ENCODE measurements at regions not wholly inside any gene's neighbourhood (a gene's known extent, or its start where the extent isn't known, plus 50 kb on each side); places are given as distances from the start of the nearest gene placed in this dataset.

GRCh38 chr12:91511795-91512420, 329.3 kb upstream of the DCN start:
- DNase-seq (no peak), ATAC-seq (ENCODE audit: low read depth in 2 of 2) (no peak)
- Histone ChIP-seq H3K4me3 (ENCODE audit: low read depth, low read length) (no peak overlapping the region), H3K9me3 (ENCODE audit: control insufficient read depth in 2 of 2, low read length in 2 of 2) (no peaks in the 10 kb centered on the region), H3K27me3 (ENCODE audit: control insufficient read depth, insufficient read depth, low read length) (peaks cover 7% of the 10 kb centered on the region), H3K36me3 (ENCODE audit: control insufficient read depth, insufficient read depth, low read length) (no peaks in the 10 kb centered on the region), H3K4me1 (ENCODE audit: control insufficient read depth, insufficient read depth, low read length, poor library complexity, severe bottlenecking) (no peaks in the 10 kb centered on the region), H3K27ac (ENCODE audit: insufficient read depth, low read length, poor library complexity, severe bottlenecking) (no peak overlapping the region)
- H3K36me3 Mint-ChIP-seq, result no peaks in the 10 kb centered on the region
- peaks cover 9% of the 10 kb centered on the region for H3K27me3 Mint-ChIP-seq
- no peaks in the 10 kb centered on the region for H3K9me3 Mint-ChIP-seq
- H3K27ac Mint-ChIP-seq, result no peak overlapping the region
- H3K4me1 Mint-ChIP-seq, result no peaks in the 10 kb centered on the region
- no peak overlapping the region for H3K4me3 Mint-ChIP-seq

- no peaks in the 10 kb centered on the region for H3K4me1 ChIP-seq (ENCODE audit: control insufficient read depth, insufficient read depth, low read length, poor library complexity, severe bottlenecking)
- no peaks in the 10 kb centered on the region for H3K9me3 ChIP-seq (ENCODE audit: control insufficient read depth in 2 of 2, low read length in 2 of 2)
- no peaks in the 10 kb centered on the region for H3K36me3 ChIP-seq (ENCODE audit: control insufficient read depth, insufficient read depth, low read length)
- no peak overlapping the region for H3K4me3 Mint-ChIP-seq
- DNase-seq (no peak), ATAC-seq (ENCODE audit: low read depth in 2 of 2) (no peak)
- no peak overlapping the region for H3K4me3 ChIP-seq (ENCODE audit: low read depth, low read length)
- no peak overlapping the region for H3K27ac Mint-ChIP-seq
- H3K27me3 ChIP-seq (ENCODE audit: control insufficient read depth, insufficient read depth, low read length), result peaks cover 3% of the 10 kb centered on the region
- no peak overlapping the region for H3K27ac ChIP-seq (ENCODE audit: insufficient read depth, low read length, poor library complexity, severe bottlenecking)
- H3K36me3 Mint-ChIP-seq, result no peaks in the 10 kb centered on the region
- no peaks in the 10 kb centered on the region for H3K4me1 Mint-ChIP-seq
- peaks cover 0 to 2% (median 0%) of the 10 kb centered on the region in 7 donors for H3K9me3 Mint-ChIP-seq
- no peaks in the 10 kb centered on the region for H3K27me3 Mint-ChIP-seq
Observed at GRCh38 chr12:91507754-91508153, 325.1 kb upstream of the DCN start.

GRCh38 chr12:91506452-91506851, 323.8 kb upstream of the DCN start:
- ATAC-seq (ENCODE audit: low read depth in 2 of 2), result no peak
- Mint-ChIP-seq H3K4me1 (no peaks in the 10 kb centered on the region), H3K4me3 (no peak overlapping the region)

DNA sequence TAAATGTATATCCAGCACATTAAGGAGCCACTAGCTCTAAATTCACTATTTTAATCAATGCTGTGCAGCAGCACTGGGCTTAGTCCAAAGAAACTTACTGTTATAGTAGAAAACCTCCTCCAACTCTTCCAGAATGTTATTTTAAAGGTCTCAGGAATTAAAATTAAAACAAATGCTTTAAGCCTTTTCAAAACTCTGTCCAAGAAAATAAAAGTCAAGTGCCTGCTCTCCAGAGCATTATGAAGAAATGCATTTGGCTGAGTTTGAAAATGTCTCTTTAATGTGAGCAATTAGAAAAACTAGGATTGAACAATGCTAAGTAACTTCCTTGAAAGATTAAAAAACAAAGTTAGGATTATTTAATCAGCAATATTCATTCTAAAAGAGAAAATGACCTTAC, 322.4 kb upstream of the DCN start:
- Histone ChIP-seq H3K27me3 (ENCODE audit: control insufficient read depth, insufficient read depth, low read length) (peaks cover 3% of the 10 kb centered on the region), H3K4me3 (ENCODE audit: low read depth, low read length) (no peak overlapping the region), H3K9me3 (ENCODE audit: control insufficient read depth in 2 of 2, low read length in 2 of 2) (no peaks in the 10 kb centered on the region), H3K36me3 (ENCODE audit: control insufficient read depth, insufficient read depth, low read length) (no peaks in the 10 kb centered on the region), H3K27ac (ENCODE audit: insufficient read depth, low read length, poor library complexity, severe bottlenecking) (no peak overlapping the region), H3K4me1 (ENCODE audit: control insufficient read depth, insufficient read depth, low read length, poor library complexity, severe bottlenecking) (no peaks in the 10 kb centered on the region)
- H3K4me1 Mint-ChIP-seq, result no peaks in the 10 kb centered on the region
- no peaks in the 10 kb centered on the region for H3K36me3 Mint-ChIP-seq
- no peak overlapping the region for H3K4me3 Mint-ChIP-seq
- no peak overlapping the region for H3K27ac Mint-ChIP-seq
- H3K9me3 Mint-ChIP-seq, result peaks cover 0 to 2% (median 0%) of the 10 kb centered on the region in 7 donors
- DNase-seq, result no peak
- H3K27me3 Mint-ChIP-seq, result peaks cover 8% of the 10 kb centered on the region
- ATAC-seq (ENCODE audit: low read depth in 2 of 2), result no peak

More at GRCh38 chr12:91506452-91506851, 323.8 kb upstream of the DCN start:
- Histone ChIP-seq H3K4me1 (ENCODE audit: control insufficient read depth, insufficient read depth, low read length, poor library complexity, severe bottlenecking) (no peaks in the 10 kb centered on the region), H3K36me3 (ENCODE audit: control insufficient read depth, insufficient read depth, low read length) (no peaks in the 10 kb centered on the region), H3K4me3 (ENCODE audit: low read depth, low read length) (no peak overlapping the region), H3K9me3 (ENCODE audit: control insufficient read depth in 2 of 2, low read length in 2 of 2) (no peaks in the 10 kb centered on the region), H3K27me3 (ENCODE audit: control insufficient read depth, insufficient read depth, low read length) (peaks cover 3% of the 10 kb centered on the region), H3K27ac (ENCODE audit: insufficient read depth, low read length, poor library complexity, severe bottlenecking) (no peak overlapping the region)
- DNase-seq, result no peak
- Mint-ChIP-seq H3K27me3 (no peaks in the 10 kb centered on the region), H3K36me3 (no peaks in the 10 kb centered on the region), H3K9me3 (peaks cover 0 to 2% (median 0%) of the 10 kb centered on the region in 7 donors), H3K27ac (no peak overlapping the region)

- no peak overlapping the region for H3K27ac Mint-ChIP-seq
- H3K4me3 Mint-ChIP-seq, result no peak overlapping the region
- no peaks in the 10 kb centered on the region for H3K36me3 ChIP-seq (ENCODE audit: control insufficient read depth, insufficient read depth, low read length)
- ATAC-seq (ENCODE audit: low read depth in 2 of 2), result no peak
- H3K27ac ChIP-seq (ENCODE audit: insufficient read depth, low read length, poor library complexity, severe bottlenecking), result no peak overlapping the region
- H3K36me3 Mint-ChIP-seq, result no peaks in the 10 kb centered on the region
- no peaks in the 10 kb centered on the region for H3K4me1 Mint-ChIP-seq
- peaks cover 8% of the 10 kb centered on the region for H3K27me3 Mint-ChIP-seq
- H3K27me3 ChIP-seq (ENCODE audit: control insufficient read depth, insufficient read depth, low read length), result peaks cover 3% of the 10 kb centered on the region
- DNase-seq, result no peak
- no peaks in the 10 kb centered on the region for H3K9me3 ChIP-seq (ENCODE audit: control insufficient read depth in 2 of 2, low read length in 2 of 2)
- no peaks in the 10 kb centered on the region for H3K4me1 ChIP-seq (ENCODE audit: control insufficient read depth, insufficient read depth, low read length, poor library complexity, severe bottlenecking)
- peaks cover 0 to 2% (median 0%) of the 10 kb centered on the region in 7 donors for H3K9me3 Mint-ChIP-seq
- H3K4me3 ChIP-seq (ENCODE audit: low read depth, low read length), result no peak overlapping the region
Observed at GRCh38 chr12:91502208-91502607, 319.6 kb upstream of the DCN start.

DNA sequence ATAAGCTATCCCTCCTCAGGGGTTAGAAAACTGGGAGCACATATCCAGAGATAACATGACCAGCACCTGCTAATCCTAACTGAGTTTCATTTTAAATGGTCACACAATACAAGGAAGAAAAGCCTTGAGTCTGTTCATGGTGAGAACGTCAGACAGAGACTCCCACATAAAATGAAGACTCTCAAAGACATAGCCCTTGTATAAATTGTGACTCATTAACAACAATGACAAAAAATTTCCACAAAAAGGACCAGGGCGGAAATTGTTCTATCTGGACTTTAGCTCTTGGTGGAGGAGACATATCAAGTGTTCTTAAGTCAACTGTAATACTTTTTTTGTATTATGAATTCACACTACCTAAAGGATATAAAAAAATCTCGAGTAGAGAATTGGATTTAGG, 313.7 kb upstream of the DCN start:
- Mint-ChIP-seq H3K9me3 (no peaks in the 10 kb centered on the region), H3K4me3 (no peak overlapping the region), H3K27ac (no peak overlapping the region), H3K4me1 (no peaks in the 10 kb centered on the region), H3K27me3 (peaks cover 8% of the 10 kb centered on the region), H3K36me3 (no peaks in the 10 kb centered on the region)
- no peak overlapping the region for H3K4me3 ChIP-seq (ENCODE audit: low read depth, low read length)
- H3K9me3 ChIP-seq (ENCODE audit: control insufficient read depth in 2 of 2, low read length in 2 of 2), result no peaks in the 10 kb centered on the region
- H3K36me3 ChIP-seq (ENCODE audit: control insufficient read depth, insufficient read depth, low read length), result no peaks in the 10 kb centered on the region
- ATAC-seq (ENCODE audit: low read depth in 2 of 2) (no peak), DNase-seq (no peak)
- H3K27me3 ChIP-seq (ENCODE audit: control insufficient read depth, insufficient read depth, low read length), result no peaks in the 10 kb centered on the region
- no peaks in the 10 kb centered on the region for H3K4me1 ChIP-seq (ENCODE audit: control insufficient read depth, insufficient read depth, low read length, poor library complexity, severe bottlenecking)
- H3K27ac ChIP-seq (ENCODE audit: insufficient read depth, low read length, poor library complexity, severe bottlenecking), result no peak overlapping the region

GRCh38 chr12:91493308-91493707, 310.7 kb upstream of the DCN start:
- no peaks in the 10 kb centered on the region for H3K4me1 ChIP-seq (ENCODE audit: control insufficient read depth, insufficient read depth, low read length, poor library complexity, severe bottlenecking)
- H3K4me3 Mint-ChIP-seq, result no peak overlapping the region
- no peak for ATAC-seq (ENCODE audit: low read depth in 2 of 2)

GRCh38 chr12:91492648-91493047, 310.0 kb upstream of the DCN start:
- no peak overlapping the region for H3K27ac Mint-ChIP-seq
- H3K4me1 Mint-ChIP-seq, result no peaks in the 10 kb centered on the region
- H3K9me3 Mint-ChIP-seq, result no peaks in the 10 kb centered on the region
- no peak overlapping the region for H3K4me3 Mint-ChIP-seq
- no peak for ATAC-seq (ENCODE audit: low read depth in 2 of 2)
- Histone ChIP-seq H3K27ac (ENCODE audit: insufficient read depth, low read length, poor library complexity, severe bottlenecking) (no peak overlapping the region), H3K9me3 (ENCODE audit: control insufficient read depth in 2 of 2, low read length in 2 of 2) (no peaks in the 10 kb centered on the region), H3K36me3 (ENCODE audit: control insufficient read depth, insufficient read depth, low read length) (no peaks in the 10 kb centered on the region), H3K27me3 (ENCODE audit: control insufficient read depth, insufficient read depth, low read length) (no peaks in the 10 kb centered on the region), H3K4me3 (ENCODE audit: low read depth, low read length) (no peak overlapping the region), H3K4me1 (ENCODE audit: control insufficient read depth, insufficient read depth, low read length, poor library complexity, severe bottlenecking) (no peaks in the 10 kb centered on the region)
- no peaks in the 10 kb centered on the region for H3K36me3 Mint-ChIP-seq
- no peak for DNase-seq
- H3K27me3 Mint-ChIP-seq, result no peaks in the 10 kb centered on the region

More at GRCh38 chr12:91493308-91493707, 310.7 kb upstream of the DCN start:
- H3K36me3 Mint-ChIP-seq, result no peaks in the 10 kb centered on the region
- no peak overlapping the region for H3K27ac ChIP-seq (ENCODE audit: insufficient read depth, low read length, poor library complexity, severe bottlenecking)
- no peaks in the 10 kb centered on the region for H3K27me3 Mint-ChIP-seq
- H3K27ac Mint-ChIP-seq, result no peak overlapping the region
- no peaks in the 10 kb centered on the region for H3K4me1 Mint-ChIP-seq
- no peak for DNase-seq
- H3K9me3 ChIP-seq (ENCODE audit: control insufficient read depth in 2 of 2, low read length in 2 of 2), result no peaks in the 10 kb centered on the region
- no peak overlapping the region for H3K4me3 ChIP-seq (ENCODE audit: low read depth, low read length)
- H3K9me3 Mint-ChIP-seq, result no peaks in the 10 kb centered on the region
- no peaks in the 10 kb centered on the region for H3K36me3 ChIP-seq (ENCODE audit: control insufficient read depth, insufficient read depth, low read length)
- no peaks in the 10 kb centered on the region for H3K27me3 ChIP-seq (ENCODE audit: control insufficient read depth, insufficient read depth, low read length)
